Prostate gland (tissue), 2 donors: ENCODE measurements at regions not wholly inside any gene's neighbourhood (a gene's known extent, or its start where the extent isn't known, plus 50 kb on each side); places are given as distances from the start of the nearest gene placed in this dataset.

ENCODE experiments used
- DNase-seq: peaks from one replicate; pipeline ENCODE4 v3.0.0-alpha.2; 2019; ENCODE audit warnings: low spot score
- H3K27ac ChIP-seq, 2 donors: fragments of 200-600 bp; sonication (generic); 2 replicates each; pipeline ENCODE4 v1.5.1; 2017 to 2019
- H3K27me3 ChIP-seq: fragments of 200-600 bp; sonication (generic); replicated peaks from 2 replicates; pipeline ENCODE4 v1.5.1; 2019; ENCODE audit not compliant: insufficient read depth
- H3K36me3 ChIP-seq, 2 donors: fragments of 200-600 bp; sonication (generic); 1 replicate in 1 of 2; 2 replicates in 1 of 2; pipeline versions ENCODE4 v1.5.1 to v1.8.1; 2017 to 2019
- H3K4me1 ChIP-seq: fragments of 200-600 bp; sonication (generic); replicated peaks from 2 replicates; pipeline ENCODE4 v1.5.1; 2019
- H3K4me3 ChIP-seq, 2 donors: fragments of 200-600 bp; sonication (generic); 2 replicates each; pipeline ENCODE4 v1.5.1; 2017 to 2019
- H3K9me3 ChIP-seq: fragments of 200-600 bp; sonication (generic); 2 replicates; pipeline ENCODE4 v1.5.1; 2017
- POLR2A ChIP-seq: fragments of 450-650 bp; IDR thresholded peaks from one replicate; pipeline ENCODE4 v1.6.1; 2016; ENCODE audit warnings: antibody characterized with exemption, mild to moderate bottlenecking
- POLR2AphosphoS5 ChIP-seq: sonication (generic); formaldehyde crosslinking; IDR thresholded peaks from one replicate; pipeline ENCODE4 v1.6.1; 2017; ENCODE audit warnings: antibody characterized with exemption
- WGBS: methylation state at CpG from one replicate; pipeline ENCODE4 v1.1.5; 2018; 5-methylcytosine and 5-hydroxymethylcytosine counted together
- intact Hi-C: fragments of 100-400 bp; cut with DNase I; formaldehyde crosslinking; loops from one replicate; pipeline ENCODE4 v1.14.2; 2022
- TF ChIP-seq, protein P1 (sequence below), 4 experiments: fragments of 200-600 bp in 2 of 4; fragments of 450-650 bp in 2 of 4; sonication (generic) in 2 of 4; IDR thresholded peaks; 1 replicate in 3 of 4; 2 replicates in 1 of 4; pipeline ENCODE4 v1.5.1; 2016 to 2019; ENCODE audit warnings: antibody characterized with exemption in 4 of 4, mild to moderate bottlenecking in 2 of 4, moderate library complexity in 2 of 4

DNA sequence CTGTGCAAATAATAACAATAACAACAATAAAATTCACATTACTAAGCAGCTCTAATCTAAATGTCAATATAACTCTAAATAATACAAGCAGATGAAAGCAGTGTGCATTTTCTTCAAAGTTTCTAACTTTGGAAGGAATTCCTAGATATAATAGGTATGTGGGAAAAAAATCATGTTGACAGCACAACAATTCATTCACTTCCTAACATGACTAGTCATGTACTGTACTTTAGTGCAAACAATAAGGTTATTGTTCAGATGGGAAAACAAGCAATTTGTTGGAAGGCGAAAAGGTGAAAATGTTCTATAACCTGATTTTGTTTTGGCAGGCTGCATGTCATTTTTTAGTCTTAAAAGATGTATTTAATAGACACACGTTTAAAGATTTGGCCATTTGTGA is 484.3 kb upstream of the JAG1 start:
- Histone ChIP-seq H3K36me3 (no peaks in the 10 kb centered on the region), H3K9me3 (no peaks in the 10 kb centered on the region), H3K4me1 (no peaks in the 10 kb centered on the region), H3K27me3 (no peaks in the 10 kb centered on the region), H3K27ac (peak overlapping the region in 1 of 2 donors; percentile 10), H3K4me3 (no peak overlapping the region)
- intact Hi-C loops: no loop called here
- 33% methylated on average over 2 of the region's 2 CpGs for WGBS
- no peak for TF ChIP-seq POLR2A
- no peak for TF ChIP-seq POLR2AphosphoS5
- TF ChIP-seq, protein P1, sequence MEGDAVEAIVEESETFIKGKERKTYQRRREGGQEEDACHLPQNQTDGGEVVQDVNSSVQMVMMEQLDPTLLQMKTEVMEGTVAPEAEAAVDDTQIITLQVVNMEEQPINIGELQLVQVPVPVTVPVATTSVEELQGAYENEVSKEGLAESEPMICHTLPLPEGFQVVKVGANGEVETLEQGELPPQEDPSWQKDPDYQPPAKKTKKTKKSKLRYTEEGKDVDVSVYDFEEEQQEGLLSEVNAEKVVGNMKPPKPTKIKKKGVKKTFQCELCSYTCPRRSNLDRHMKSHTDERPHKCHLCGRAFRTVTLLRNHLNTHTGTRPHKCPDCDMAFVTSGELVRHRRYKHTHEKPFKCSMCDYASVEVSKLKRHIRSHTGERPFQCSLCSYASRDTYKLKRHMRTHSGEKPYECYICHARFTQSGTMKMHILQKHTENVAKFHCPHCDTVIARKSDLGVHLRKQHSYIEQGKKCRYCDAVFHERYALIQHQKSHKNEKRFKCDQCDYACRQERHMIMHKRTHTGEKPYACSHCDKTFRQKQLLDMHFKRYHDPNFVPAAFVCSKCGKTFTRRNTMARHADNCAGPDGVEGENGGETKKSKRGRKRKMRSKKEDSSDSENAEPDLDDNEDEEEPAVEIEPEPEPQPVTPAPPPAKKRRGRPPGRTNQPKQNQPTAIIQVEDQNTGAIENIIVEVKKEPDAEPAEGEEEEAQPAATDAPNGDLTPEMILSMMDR (IDR thresholded peaks at IDR 0.05): no peak
- no peak for DNase-seq

DNA sequence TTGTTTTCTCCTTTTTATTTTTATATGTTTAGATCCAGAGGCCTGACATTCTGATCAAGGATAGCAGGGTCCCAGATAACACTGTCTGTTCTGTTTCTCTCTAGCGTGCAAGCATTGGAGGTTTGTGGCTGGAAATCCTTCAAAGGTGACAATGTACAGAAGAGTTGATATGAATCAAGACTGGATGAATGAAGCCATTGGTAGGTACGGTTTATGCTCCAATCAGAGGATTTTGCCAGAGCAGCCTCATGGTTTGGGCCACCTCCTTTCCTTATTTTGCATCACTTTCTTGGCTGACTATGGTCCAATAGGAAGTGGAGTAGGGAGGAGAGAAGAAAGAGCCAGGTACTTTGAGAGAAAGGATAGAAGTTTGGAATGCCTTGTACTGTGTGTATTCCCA is 484.8 kb upstream of the JAG1 start:
- H3K4me3 ChIP-seq: no peak overlapping the region
- no peaks in the 10 kb centered on the region for H3K9me3 ChIP-seq
- intact Hi-C loops: no loop called here
- TF ChIP-seq, protein P1 (IDR thresholded peaks at IDR 0.05): no peak
- TF ChIP-seq POLR2A: no peak
- no peak for TF ChIP-seq POLR2AphosphoS5
- 43% methylated on average over 2 of the region's 2 CpGs for WGBS
- H3K4me1 ChIP-seq: no peaks in the 10 kb centered on the region
- no peak for DNase-seq
- no peaks in the 10 kb centered on the region for H3K36me3 ChIP-seq
- no peaks in the 10 kb centered on the region for H3K27me3 ChIP-seq
- H3K27ac ChIP-seq: peak overlapping the region in 1 of 2 donors; percentile 10

DNA sequence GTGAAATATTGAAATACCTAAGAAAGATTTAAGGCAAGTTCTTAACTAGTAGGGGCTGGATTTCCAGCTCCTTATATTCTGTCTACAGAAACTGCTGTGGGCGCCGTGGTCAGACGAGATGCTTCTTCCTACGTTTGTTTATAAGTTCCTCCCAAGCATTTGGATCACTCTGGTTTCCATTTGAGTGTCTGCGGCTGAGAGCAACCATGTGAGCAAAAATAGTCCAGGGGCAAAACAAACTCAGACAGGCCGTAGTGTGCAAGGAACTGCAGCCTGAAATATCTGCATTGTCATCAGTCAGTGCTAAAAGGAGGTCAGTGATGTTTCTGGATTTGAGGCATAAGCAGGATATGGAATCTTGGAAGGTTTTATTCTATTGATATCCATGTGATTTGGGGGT is 485.9 kb upstream of the JAG1 start:
- Histone ChIP-seq H3K9me3 (no peaks in the 10 kb centered on the region), H3K27me3 (no peaks in the 10 kb centered on the region), H3K36me3 (no peaks in the 10 kb centered on the region), H3K4me1 (no peaks in the 10 kb centered on the region), H3K4me3 (no peak overlapping the region), H3K27ac (peak overlapping the region; percentile 28 to 42)
- TF ChIP-seq, protein P1 (IDR thresholded peaks at IDR 0.05): no peak
- peak; percentile 48 for TF ChIP-seq POLR2AphosphoS5
- WGBS: 40% methylated on average over 6 of the region's 6 CpGs
- intact Hi-C loops: no loop called here
- DNase-seq: no peak

DNA sequence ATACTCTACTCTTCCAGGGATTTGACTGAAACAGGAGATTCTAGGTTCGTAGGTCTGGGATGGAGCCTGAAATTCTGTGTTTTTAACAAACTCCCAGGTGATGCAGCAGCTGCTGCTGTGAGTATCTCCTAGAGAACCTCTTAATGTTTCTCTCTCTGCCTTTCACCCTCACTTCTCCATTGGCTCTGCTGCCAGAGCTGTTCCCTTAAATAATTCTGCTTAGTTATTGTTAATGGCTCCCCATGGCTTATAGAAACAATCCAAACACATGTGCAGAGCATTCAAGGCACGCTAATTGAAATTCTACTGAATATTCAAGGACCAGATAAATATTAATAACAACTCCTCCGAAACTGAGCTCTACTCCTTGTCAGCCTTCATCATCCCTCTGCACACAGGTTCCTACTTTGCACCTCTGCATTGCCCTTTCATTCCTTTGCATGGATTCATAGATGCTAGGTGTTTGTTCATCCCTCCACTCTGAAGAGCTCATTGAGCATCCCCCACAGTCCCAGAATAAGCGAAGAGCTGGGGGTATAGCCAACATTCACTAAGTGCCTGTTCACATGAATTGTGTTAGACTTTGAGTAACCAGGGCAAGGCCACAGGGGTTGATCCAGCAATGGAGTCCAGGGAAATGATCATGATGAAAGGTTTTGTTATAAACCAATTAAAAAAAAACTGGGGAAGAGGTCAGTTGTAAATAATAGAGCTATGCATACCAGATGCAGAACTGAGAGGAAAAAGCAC is 488.4 kb upstream of the JAG1 start:
- 94% methylated on average over 4 of the region's 4 CpGs for WGBS

More for the DNA sequence above, 488.4 kb upstream of the JAG1 start:
- Histone ChIP-seq H3K9me3 (no peaks in the 10 kb centered on the region), H3K27ac (no peak overlapping the region), H3K27me3 (no peaks in the 10 kb centered on the region), H3K36me3 (no peaks in the 10 kb centered on the region), H3K4me3 (no peak overlapping the region), H3K4me1 (no peaks in the 10 kb centered on the region)
- no peak for DNase-seq
- intact Hi-C loops: no loop called here
- no peak for TF ChIP-seq POLR2A
- TF ChIP-seq, protein P1 (IDR thresholded peaks at IDR 0.05): no peak
- no peak for TF ChIP-seq POLR2AphosphoS5
